ENCODE measurements at regions not wholly inside any gene's neighbourhood (a gene's known extent, or its start where the extent isn't known, plus 50 kb on each side); places are given as distances from the start of the nearest gene placed in this dataset.

DNA sequence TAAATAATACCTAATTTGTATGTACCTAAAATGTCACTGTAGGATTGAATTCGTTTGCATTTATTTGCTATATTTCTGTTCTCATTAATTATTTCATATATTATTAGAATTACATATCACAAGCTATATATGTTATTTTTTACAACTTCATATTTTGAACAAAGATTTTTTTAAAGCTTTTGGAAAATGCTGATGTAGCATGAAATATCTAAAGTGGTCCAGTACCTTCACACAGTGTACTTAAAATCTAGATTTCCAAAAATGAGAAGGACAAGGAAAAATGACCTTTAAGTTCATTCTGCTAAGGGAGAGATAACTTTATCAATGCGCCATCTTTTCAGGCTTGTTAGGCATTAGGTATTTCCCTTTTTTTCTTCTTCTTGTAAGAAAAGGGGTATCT, 71.8 kb downstream of the LARP7 start:
- Histone ChIP-seq H3K9me3 (ENCODE audit: low read length) (no peaks in the 10 kb centered on the region), H3K4me2 (ENCODE audit: low read length) (no peak overlapping the region), H3K79me2 (replicated peaks; ENCODE audit: insufficient read depth, low read length) (no peaks in the 10 kb centered on the region), H3F3A (ENCODE audit: insufficient read depth, low read length, poor library complexity, severe bottlenecking) (peaks cover 5% of the 10 kb centered on the region), H3K27me3 (ENCODE audit: insufficient read depth, low read depth, low read length) (peaks cover 11% of the 10 kb centered on the region), H3K27ac (ENCODE audit: low read length) (no peak overlapping the region), H3K9me2 (ENCODE audit: insufficient read depth, low read length) (no peaks in the 10 kb centered on the region), H3K9ac (ENCODE audit: low read length) (no peak overlapping the region), H2AFZ (ENCODE audit: low read depth, low read length) (no peak overlapping the region), H3K36me3 (ENCODE audit: insufficient read depth, low read length) (no peaks in the 10 kb centered on the region), H4K20me1 (ENCODE audit: insufficient read depth) (no peaks in the 10 kb centered on the region), H3K4me3 (ENCODE audit: low read length) (no peak overlapping the region)
- TF ChIP-seq, protein P1, sequence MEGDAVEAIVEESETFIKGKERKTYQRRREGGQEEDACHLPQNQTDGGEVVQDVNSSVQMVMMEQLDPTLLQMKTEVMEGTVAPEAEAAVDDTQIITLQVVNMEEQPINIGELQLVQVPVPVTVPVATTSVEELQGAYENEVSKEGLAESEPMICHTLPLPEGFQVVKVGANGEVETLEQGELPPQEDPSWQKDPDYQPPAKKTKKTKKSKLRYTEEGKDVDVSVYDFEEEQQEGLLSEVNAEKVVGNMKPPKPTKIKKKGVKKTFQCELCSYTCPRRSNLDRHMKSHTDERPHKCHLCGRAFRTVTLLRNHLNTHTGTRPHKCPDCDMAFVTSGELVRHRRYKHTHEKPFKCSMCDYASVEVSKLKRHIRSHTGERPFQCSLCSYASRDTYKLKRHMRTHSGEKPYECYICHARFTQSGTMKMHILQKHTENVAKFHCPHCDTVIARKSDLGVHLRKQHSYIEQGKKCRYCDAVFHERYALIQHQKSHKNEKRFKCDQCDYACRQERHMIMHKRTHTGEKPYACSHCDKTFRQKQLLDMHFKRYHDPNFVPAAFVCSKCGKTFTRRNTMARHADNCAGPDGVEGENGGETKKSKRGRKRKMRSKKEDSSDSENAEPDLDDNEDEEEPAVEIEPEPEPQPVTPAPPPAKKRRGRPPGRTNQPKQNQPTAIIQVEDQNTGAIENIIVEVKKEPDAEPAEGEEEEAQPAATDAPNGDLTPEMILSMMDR (IDR thresholded peaks at IDR 0.05; ENCODE audit: poor library complexity, severe bottlenecking) = no peak
- TF ChIP-seq, protein P2, sequence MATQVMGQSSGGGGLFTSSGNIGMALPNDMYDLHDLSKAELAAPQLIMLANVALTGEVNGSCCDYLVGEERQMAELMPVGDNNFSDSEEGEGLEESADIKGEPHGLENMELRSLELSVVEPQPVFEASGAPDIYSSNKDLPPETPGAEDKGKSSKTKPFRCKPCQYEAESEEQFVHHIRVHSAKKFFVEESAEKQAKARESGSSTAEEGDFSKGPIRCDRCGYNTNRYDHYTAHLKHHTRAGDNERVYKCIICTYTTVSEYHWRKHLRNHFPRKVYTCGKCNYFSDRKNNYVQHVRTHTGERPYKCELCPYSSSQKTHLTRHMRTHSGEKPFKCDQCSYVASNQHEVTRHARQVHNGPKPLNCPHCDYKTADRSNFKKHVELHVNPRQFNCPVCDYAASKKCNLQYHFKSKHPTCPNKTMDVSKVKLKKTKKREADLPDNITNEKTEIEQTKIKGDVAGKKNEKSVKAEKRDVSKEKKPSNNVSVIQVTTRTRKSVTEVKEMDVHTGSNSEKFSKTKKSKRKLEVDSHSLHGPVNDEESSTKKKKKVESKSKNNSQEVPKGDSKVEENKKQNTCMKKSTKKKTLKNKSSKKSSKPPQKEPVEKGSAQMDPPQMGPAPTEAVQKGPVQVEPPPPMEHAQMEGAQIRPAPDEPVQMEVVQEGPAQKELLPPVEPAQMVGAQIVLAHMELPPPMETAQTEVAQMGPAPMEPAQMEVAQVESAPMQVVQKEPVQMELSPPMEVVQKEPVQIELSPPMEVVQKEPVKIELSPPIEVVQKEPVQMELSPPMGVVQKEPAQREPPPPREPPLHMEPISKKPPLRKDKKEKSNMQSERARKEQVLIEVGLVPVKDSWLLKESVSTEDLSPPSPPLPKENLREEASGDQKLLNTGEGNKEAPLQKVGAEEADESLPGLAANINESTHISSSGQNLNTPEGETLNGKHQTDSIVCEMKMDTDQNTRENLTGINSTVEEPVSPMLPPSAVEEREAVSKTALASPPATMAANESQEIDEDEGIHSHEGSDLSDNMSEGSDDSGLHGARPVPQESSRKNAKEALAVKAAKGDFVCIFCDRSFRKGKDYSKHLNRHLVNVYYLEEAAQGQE (IDR thresholded peaks at IDR 0.05; ENCODE audit: borderline replicate concordance) = no peak
- TF ChIP-seq SMC3 (conservative IDR thresholded peaks at IDR 0.05; ENCODE audit: poor library complexity) (no peak), MXI1 (conservative IDR thresholded peaks at IDR 0.05; ENCODE audit: poor library complexity, severe bottlenecking) (no peak), RAD21 (conservative IDR thresholded peaks at IDR 0.05) (no peak), EZH2 (IDR thresholded peaks at IDR 0.05; ENCODE audit: borderline replicate concordance, insufficient read depth, low read length, poor library complexity, severe bottlenecking) (no peak), EP300 (conservative IDR thresholded peaks at IDR 0.05; ENCODE audit: poor library complexity, severe bottlenecking) (no peak), POLR2AphosphoS5 (IDR thresholded peaks at IDR 0.05) (no peak), TAF1 (IDR thresholded peaks at IDR 0.05; ENCODE audit: low read depth) (no peak)

DNA sequence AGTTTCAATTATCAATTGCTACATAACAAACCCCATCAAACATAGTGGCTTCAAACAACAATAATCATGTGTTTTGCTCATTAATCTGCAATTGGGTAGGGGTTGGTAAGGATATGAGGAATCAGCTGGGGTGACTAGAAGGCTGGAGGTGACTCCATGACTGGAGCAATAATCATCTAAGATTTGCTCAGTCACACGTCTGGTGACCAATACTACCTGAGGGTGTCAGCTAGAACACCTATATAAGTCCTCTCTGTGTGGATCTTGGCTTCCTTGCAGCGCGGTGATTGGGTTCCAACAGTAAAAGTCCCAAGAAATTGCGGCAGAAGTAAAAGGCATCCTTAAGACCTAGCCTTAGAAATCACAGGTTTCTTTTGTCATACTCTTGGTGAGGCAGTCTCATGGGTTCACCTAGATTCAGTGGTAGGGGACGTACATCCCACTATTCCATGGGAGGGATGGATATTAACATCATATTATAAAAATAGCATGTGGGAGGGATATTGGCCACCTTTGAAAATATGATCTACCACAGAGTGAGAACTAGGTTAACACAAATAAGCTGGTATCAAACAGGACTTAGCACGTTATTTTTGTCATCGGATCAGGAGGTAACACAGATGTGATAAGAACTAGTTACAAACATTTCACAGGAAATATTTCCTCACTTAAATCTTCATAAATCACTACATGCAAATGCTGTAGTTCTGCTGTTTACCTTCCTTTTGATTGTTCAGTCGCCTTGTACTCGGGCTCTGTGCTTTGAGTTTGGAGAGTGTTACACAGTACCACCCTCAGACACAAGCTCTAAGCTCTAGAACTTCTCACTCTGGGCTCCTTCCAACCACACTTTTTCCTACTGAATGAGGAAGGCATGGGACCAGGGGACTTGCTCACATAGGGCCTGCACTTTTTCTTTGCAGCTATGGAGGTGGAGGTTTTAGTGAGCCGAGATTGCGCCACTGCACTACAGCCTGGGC, 78.3 kb downstream of the LARP7 start:
- no peak overlapping the region for H3K4me2 ChIP-seq (ENCODE audit: low read length)
- no peaks in the 10 kb centered on the region for H3K79me2 ChIP-seq (replicated peaks; ENCODE audit: insufficient read depth, low read length)
- H3K9me2 ChIP-seq (ENCODE audit: insufficient read depth, low read length) = no peaks in the 10 kb centered on the region
- no peak overlapping the region for H2AFZ ChIP-seq (ENCODE audit: low read depth, low read length)
- H3K9ac ChIP-seq (ENCODE audit: low read length) = no peak overlapping the region
- H3K4me3 ChIP-seq (ENCODE audit: low read length) = no peak overlapping the region
- no peak overlapping the region for H3K27ac ChIP-seq (ENCODE audit: low read length)
- H3K9me3 ChIP-seq (ENCODE audit: low read length) = no peaks in the 10 kb centered on the region
- TF ChIP-seq, protein P2 (IDR thresholded peaks at IDR 0.05; ENCODE audit: borderline replicate concordance) = no peak
- TF ChIP-seq POLR2AphosphoS5 (IDR thresholded peaks at IDR 0.05) (no peak), TAF1 (IDR thresholded peaks at IDR 0.05; ENCODE audit: low read depth) (no peak), MXI1 (conservative IDR thresholded peaks at IDR 0.05; ENCODE audit: poor library complexity, severe bottlenecking) (no peak), SMC3 (conservative IDR thresholded peaks at IDR 0.05; ENCODE audit: poor library complexity) (no peak), RAD21 (conservative IDR thresholded peaks at IDR 0.05) (no peak), EZH2 (IDR thresholded peaks at IDR 0.05; ENCODE audit: borderline replicate concordance, insufficient read depth, low read length, poor library complexity, severe bottlenecking) (no peak), EP300 (conservative IDR thresholded peaks at IDR 0.05; ENCODE audit: poor library complexity, severe bottlenecking) (no peak)
- TF ChIP-seq, protein P1 (IDR thresholded peaks at IDR 0.05; ENCODE audit: poor library complexity, severe bottlenecking) = no peak
- H3K27me3 ChIP-seq (ENCODE audit: insufficient read depth, low read depth, low read length) = no peaks in the 10 kb centered on the region
- no peaks in the 10 kb centered on the region for H4K20me1 ChIP-seq (ENCODE audit: insufficient read depth)
- H3K36me3 ChIP-seq (ENCODE audit: insufficient read depth, low read length) = no peaks in the 10 kb centered on the region
- H3F3A ChIP-seq (ENCODE audit: insufficient read depth, low read length, poor library complexity, severe bottlenecking) = no peaks in the 10 kb centered on the region

Measured in neural cell (in vitro differentiated cells).